ENCODE measurements at regions not wholly inside any gene's neighbourhood (a gene's known extent, or its start where the extent isn't known, plus 50 kb on each side); places are given as distances from the start of the nearest gene placed in this dataset.

GRCh38 chr2:239608723-239609122 lies 207.9 kb upstream of the HDAC4 start:
- DNase-seq: no peak

- DNase-seq: no peak
Measured at GRCh38 chr2:239608260-239608659, 207.4 kb upstream of the HDAC4 start.

- no peak for DNase-seq
Measured at GRCh38 chr2:239607517-239608191, 206.8 kb upstream of the HDAC4 start.

- no peak for DNase-seq
Measured at GRCh38 chr2:239606741-239607516, 206.1 kb upstream of the HDAC4 start.

GRCh38 chr2:239605976-239606375 lies 205.2 kb upstream of the HDAC4 start:
- no peak for DNase-seq

- DNase-seq: no peak
Measured at GRCh38 chr2:239605409-239605808, 204.6 kb upstream of the HDAC4 start.

GRCh38 chr2:239604861-239605260 lies 204.0 kb upstream of the HDAC4 start:
- no peak for DNase-seq

- no peak for DNase-seq
Measured at GRCh38 chr2:239603411-239604356, 202.9 kb upstream of the HDAC4 start.

GRCh38 chr2:239602290-239603282 lies 201.8 kb upstream of the HDAC4 start:
- no peak for DNase-seq

- DNase-seq: no peak
Measured at GRCh38 chr2:239601880-239602279, 201.1 kb upstream of the HDAC4 start.

- DNase-seq: no peak
Measured at GRCh38 chr2:239601201-239601851, 200.5 kb upstream of the HDAC4 start.

GRCh38 chr2:239600650-239601049 lies 199.8 kb upstream of the HDAC4 start:
- DNase-seq: no peak

- DNase-seq: no peak
Measured at GRCh38 chr2:239600001-239600593, 199.3 kb upstream of the HDAC4 start.

GRCh38 chr2:239599299-239599698 lies 198.5 kb upstream of the HDAC4 start:
- no peak for DNase-seq

GRCh38 chr2:239598732-239599090 lies 197.9 kb upstream of the HDAC4 start:
- no peak for DNase-seq

GRCh38 chr2:239598011-239598731 lies 197.4 kb upstream of the HDAC4 start:
- DNase-seq: no peak

GRCh38 chr2:239597216-239597615 lies 196.4 kb upstream of the HDAC4 start:
- DNase-seq: no peak

GRCh38 chr2:239596792-239597191 lies 196.0 kb upstream of the HDAC4 start:
- DNase-seq: no peak

GRCh38 chr2:239596253-239596652 lies 195.4 kb upstream of the HDAC4 start:
- no peak for DNase-seq

GRCh38 chr2:239595726-239596125 lies 194.9 kb upstream of the HDAC4 start:
- no peak for DNase-seq
